ENCODE measurements at regions not wholly inside any gene's neighbourhood (a gene's known extent, or its start where the extent isn't known, plus 50 kb on each side); places are given as distances from the start of the nearest gene placed in this dataset.

GRCh38 chrX:118211891-118212816 is 95.5 kb upstream of the KLHL13 start (continued):
- TF ChIP-seq USF2 (IDR thresholded peaks at IDR 0.05; ENCODE audit: low read length), result no peak
- TF ChIP-seq SRF (IDR thresholded peaks at IDR 0.05; ENCODE audit: low read depth, low read length), result no peak
- TF ChIP-seq CHD7 (IDR thresholded peaks at IDR 0.05; ENCODE audit: insufficient replicate concordance, low read length), result no peak
- no peak for TF ChIP-seq BCL11A (IDR thresholded peaks at IDR 0.05; ENCODE audit: low read depth in 2 of 2, low read length in 2 of 2)
- no peak for TF ChIP-seq TCF12 (IDR thresholded peaks at IDR 0.05; ENCODE audit: low read depth, low read length)
- no peak for TF ChIP-seq KDM4A (IDR thresholded peaks at IDR 0.05; ENCODE audit: low read depth, low read length, severe bottlenecking)
- no peak for TF ChIP-seq SIRT6 (IDR thresholded peaks at IDR 0.05; ENCODE audit: low read length)
- TF ChIP-seq TAF7 (optimal IDR thresholded peaks at IDR 0.05; ENCODE audit: borderline replicate concordance, low read depth, low read length), result no peak
- TF ChIP-seq CHD2 (IDR thresholded peaks at IDR 0.05; ENCODE audit: low read length), result no peak

Measured in H1 (cell line).